GM12865 (cell line): ENCODE measurements at regions not wholly inside any gene's neighbourhood (a gene's known extent, or its start where the extent isn't known, plus 50 kb on each side); places are given as distances from the start of the nearest gene placed in this dataset.

Experiments used
- DNase-seq: peaks from one replicate; pipeline ENCODE4 v3.0.0; 2010; ENCODE audit warnings: low read depth
- H3K4me3 ChIP-seq: 2 replicates; pipeline ENCODE4 v1.5.1; 2011; ENCODE audit warnings: mild to moderate bottlenecking, low read depth, low read length, control low read depth
- TF ChIP-seq, protein P1 (sequence below): IDR thresholded peaks from 2 replicates; pipeline ENCODE4 v1.5.1; 2011; ENCODE audit warnings: low read length, control low read depth, low read depth, inconsistent platforms; ENCODE audit not compliant: insufficient read depth; ENCODE audit errors: missing control alignments

DNA sequence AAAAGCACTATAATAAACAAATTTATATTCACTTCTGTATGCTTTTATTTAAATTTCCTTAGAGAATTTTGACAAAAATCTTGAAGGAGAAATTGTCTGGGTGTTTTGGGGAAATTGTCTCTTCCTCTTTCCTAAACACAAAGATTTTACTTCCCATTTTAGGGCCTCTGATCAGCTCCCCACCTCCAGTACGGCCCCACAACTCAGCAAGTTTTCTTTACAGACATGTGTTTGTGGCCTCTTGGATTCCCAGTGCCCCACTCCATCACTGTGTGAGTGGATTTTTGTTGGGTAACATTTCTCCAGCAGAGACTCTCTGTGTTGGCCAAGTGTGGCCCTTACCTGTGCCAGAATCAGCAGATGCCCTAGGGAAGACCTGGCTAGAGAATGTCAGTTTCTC lies 182.8 kb upstream of the CDC14C start:
- H3K4me3 ChIP-seq = no peak overlapping the region
- TF ChIP-seq, protein P1, sequence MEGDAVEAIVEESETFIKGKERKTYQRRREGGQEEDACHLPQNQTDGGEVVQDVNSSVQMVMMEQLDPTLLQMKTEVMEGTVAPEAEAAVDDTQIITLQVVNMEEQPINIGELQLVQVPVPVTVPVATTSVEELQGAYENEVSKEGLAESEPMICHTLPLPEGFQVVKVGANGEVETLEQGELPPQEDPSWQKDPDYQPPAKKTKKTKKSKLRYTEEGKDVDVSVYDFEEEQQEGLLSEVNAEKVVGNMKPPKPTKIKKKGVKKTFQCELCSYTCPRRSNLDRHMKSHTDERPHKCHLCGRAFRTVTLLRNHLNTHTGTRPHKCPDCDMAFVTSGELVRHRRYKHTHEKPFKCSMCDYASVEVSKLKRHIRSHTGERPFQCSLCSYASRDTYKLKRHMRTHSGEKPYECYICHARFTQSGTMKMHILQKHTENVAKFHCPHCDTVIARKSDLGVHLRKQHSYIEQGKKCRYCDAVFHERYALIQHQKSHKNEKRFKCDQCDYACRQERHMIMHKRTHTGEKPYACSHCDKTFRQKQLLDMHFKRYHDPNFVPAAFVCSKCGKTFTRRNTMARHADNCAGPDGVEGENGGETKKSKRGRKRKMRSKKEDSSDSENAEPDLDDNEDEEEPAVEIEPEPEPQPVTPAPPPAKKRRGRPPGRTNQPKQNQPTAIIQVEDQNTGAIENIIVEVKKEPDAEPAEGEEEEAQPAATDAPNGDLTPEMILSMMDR = no peak
- no peak for DNase-seq

DNA sequence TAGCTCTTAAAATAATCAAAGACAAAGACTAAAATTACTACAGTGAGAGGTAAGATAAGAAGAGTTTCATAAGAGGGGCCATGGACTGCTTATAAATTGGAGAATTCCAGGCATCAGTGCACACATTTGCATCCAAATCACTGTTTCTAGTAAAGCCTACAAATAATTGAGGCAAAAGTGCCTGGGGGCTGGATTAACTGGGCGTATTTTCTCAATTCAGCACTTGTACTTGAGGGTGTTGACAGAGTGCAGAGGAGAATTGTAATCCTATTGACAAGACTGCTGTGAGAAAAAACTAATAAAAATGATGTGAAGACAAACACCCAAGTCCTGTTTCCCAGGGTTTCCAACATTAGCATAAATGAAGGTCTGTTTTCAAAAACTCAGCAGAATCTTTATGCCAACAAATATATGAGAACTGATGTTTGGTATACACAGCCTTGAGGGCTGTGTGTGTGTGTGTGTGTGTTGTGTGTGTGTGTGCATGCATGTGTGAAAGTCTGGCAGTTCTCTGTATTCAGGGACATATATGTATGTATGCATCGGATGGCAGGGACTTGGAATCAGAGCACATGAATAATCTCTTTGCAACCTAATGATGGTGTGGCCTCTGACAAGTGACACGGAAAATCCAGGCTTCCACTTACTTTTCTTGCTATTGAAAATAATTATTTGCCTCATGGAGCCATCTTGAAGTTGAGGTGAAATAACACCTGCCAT lies 182.1 kb upstream of the CDC14C start:
- H3K4me3 ChIP-seq = no peak overlapping the region
- no peak for DNase-seq
- TF ChIP-seq, protein P1 = no peak

DNA sequence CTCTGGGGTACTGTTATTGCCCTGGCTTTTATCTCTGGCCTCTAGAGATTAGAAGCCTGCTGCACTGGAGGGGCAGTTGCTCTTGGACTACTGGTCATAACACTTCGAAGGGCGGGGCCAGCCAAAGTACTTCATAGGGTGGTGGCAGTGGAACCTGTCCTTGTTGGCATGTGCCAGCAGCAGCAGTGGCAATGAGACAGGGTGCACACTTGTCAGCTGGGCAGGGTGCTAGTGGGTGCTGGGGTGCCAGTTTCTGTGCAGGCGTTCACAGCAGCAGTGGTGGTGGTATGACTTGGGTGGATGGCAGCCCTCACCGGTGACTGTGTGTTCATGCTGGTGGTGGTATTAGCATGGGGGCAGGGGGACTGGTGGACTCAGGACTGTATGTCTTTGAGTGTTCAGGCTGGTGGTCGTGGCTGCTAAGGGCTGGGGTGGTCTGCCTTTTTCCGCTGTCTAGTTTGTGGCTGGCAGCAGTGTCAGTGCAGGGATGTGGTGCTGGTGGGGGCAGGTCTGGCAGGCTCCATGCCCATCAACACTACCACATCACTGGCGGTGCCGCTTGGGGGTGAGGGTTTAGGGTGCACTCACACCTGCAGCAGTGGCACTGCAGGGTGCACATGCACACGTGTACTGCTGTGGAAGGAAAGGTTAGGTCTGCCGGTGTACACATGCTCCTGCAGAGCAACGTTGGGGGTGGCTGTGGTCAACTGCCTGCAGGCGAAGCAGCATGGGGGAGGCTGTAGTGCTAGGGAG lies 176.1 kb upstream of the CDC14C start:
- H3K4me3 ChIP-seq = no peak overlapping the region
- TF ChIP-seq, protein P1 = no peak

DNA sequence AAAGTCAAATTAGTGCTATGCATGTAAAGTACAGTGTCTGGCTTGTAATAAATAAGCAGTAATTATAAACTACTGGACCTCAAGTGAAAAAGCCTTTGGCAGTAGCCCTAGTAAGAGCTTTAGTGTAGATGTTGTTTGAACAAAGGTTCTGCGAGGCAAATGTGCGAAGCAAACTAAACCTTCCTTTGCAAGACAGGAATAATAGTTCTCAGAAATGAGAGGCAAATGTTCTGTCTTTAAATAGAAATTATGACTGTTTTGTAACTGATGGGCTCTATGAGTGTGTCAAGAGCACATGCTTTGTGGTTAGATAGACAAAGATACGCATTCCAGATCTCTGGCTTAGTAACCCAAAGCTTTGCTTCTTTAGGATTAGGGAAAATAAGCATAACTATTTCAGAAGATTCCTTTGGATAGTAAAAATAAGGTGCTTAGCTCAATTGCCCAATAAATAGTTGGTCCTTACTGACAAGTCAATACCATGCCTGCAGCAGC lies 169.2 kb upstream of the CDC14C start:
- TF ChIP-seq, protein P1 = no peak
- H3K4me3 ChIP-seq = no peak overlapping the region
- no peak for DNase-seq

More for the DNA sequence above, 176.1 kb upstream of the CDC14C start:
- DNase-seq = no peak

DNA sequence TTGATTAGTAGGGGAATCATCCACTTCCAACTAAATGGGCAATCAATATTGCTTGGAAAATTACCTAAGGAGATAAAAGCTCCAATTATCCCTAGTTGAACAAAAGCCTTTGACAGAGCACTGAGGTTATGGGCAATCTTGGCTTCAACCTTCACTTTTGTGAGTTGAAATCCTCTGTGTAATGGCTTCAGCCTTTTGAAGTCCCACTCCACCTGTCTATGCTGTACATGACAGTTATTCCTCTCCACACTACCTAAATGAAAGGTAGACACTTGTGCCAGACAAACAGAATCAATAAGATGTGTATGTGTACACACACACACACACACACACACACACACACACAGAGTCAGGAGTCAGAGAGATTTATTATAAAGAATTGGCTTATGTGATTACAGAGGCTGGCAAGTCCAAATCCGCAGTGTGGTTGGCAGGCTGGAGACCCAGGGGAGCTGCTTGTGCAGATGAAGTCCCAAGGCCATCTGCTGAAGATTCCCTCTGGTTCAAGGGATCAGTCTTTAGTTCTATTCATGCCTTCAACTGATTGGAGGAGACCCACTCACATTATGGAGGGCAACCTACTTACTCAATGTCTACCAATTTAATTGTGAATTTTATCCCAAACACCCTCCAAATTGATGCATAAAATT lies 164.8 kb upstream of the CDC14C start:
- no peak overlapping the region for H3K4me3 ChIP-seq
- TF ChIP-seq, protein P1 = no peak
- no peak for DNase-seq

DNA sequence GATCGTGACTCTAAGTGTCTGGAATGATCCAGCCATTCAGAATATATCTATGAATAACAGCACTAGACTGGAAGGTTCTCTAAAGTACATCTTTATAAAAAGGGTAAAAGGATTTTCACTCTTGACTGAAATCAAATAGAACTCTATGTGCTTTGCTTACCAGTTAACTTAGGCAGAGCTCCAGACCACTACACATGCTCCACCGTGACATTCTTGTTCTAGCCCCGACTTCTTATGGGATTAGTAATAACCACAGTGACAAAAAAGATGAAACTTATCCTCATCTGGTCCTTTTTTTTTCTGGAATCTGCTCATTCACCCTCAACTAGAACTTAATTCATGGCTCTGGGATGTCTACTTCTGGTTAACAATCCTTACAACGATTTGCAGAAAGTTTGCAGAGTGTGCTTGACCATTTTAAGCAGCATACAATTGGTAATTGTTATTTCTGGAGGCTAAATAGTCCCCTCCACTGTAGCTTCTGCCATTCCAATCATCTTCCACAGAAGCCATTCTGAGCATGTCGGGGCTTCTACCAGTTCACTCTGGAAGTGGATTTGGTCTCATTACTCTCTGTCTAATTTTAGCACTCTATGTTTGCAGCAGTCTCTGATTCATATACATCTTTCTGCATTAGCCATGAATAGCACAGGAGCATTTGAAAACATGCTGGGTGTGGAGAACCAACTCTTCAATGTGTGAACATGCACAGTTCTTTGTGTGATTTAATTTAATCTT lies 163.7 kb upstream of the CDC14C start:
- TF ChIP-seq, protein P1 = no peak
- no peak overlapping the region for H3K4me3 ChIP-seq
- DNase-seq = no peak
